CD4-positive, alpha-beta T cell treated with Interleukin-1 beta for 1 hour (primary cell): ENCODE measurements at regions not wholly inside any gene's neighbourhood (a gene's known extent, or its start where the extent isn't known, plus 50 kb on each side); places are given as distances from the start of the nearest gene placed in this dataset.

ENCODE experiments used
- DNase-seq, 2 donors: peaks; one replicate each; pipeline ENCODE4 v3.0.0-alpha.2; 2020 to 2022

DNA sequence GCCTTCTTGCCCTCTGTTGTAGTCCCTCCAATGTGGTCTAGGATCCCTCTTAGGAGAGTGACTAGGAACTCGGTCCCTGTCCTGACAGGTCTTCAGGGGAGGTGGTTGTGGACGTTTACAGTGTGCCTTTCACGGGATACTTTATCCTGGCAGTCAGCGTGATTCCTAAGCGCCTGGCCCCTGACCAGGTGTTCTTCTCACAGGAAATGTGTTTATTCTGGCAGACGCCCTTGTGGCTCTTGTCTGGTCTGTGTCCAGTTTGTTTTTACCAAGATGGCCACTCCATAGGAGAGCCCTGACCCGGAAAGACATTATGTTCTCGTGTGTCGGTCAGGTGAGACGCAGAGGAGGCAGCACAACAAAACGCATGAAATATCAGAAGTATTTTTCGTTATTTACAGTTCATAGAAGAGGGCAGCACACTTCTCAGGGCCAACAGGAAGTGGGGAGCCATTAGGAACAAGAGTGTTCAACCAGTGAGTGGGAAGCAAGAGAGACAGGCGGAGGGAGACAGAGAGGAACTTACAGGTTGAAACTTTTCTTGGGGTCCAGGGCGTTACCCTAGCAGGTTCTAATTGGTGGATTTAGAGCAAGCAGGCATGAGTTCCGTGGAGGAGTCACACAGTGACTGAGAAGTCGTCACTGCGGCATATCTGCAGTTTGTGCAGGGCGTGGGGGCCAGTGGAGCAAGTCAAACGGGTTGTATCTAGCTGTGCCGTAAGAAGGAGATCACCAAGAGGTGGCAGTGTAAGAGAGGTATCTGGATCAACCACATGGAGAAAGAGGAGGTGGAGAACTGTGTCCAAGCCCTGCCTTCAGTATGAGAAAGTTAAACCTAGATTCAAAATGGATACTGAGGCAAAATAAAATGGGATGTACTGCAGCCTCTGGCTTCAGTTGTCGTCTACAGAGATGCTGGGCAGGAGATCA is 412.9 kb downstream of the ZSWIM6 start:
- DNase-seq, result no peak

DNA sequence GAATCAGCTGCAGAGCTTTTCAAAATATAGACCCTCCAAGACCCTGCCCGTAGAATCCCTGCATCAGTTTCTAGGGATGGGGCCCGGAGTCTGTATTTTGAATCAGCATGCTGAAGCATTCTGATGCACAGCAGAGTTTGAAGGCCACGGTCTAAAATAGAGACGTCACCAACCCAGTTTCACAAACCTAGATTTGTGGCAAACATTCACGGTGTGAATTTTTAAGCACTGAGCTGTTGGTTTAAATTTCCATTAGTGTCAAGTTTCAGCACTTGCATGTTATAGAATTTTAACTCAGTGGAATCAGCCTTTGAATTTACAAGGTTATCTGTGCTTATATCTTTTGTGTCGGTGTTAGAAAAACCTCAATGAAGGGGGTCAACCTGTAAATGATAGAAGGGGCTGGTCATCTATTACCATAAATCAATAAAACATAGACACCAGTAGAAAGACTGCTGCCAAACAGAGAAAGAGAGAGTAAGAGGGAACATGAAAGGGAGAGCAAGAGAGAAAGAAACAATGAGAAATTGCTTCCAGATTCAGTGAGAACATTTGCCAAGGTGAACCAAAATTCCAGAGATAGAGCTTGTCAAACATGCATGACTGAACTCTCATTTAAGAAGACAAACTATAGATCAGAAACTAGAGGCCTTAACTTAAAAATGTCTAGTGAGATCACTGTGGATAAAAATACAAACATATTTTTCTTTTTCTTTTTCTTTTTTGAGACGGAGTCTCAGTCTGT is 414.9 kb downstream of the ZSWIM6 start:
- no peak for DNase-seq

DNA sequence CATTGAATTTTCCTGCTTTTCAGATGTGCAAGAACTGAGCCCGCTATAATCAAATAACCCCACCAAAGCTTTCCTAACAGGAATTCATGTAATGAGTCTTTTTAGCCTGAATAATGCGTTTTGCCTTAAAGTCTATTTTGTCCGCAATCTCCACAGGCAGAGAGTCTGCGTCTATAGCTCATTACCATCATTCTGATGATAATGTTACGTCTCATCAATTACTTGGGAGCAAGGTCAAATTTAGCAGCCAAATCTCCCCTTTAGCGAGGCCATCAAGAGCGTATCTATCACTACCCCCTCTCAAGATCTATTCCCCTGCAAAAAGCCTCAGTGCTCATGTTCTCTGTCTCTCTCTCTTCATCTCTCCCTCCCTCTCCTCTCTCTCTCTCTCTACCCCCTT is 416.1 kb downstream of the ZSWIM6 start:
- no peak for DNase-seq

DNA sequence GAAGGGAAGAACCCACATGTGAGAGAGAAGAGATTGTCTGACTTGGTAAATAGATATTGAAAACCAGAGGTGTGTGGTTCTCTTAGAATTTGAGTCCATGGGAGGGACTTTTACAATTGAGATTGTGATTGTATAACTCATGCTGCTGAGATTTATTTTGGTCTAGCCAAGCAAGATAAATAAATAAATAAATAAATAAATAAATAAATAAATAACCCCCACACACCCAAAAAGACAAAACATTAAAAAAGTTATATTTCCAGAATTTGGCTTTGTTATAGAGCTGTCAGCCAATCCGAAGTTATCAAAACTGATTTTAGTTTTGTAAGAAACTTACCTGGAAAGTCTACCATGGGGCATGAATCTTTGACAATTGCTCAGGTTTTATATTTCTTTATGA is 416.6 kb downstream of the ZSWIM6 start:
- DNase-seq, result no peak

DNA sequence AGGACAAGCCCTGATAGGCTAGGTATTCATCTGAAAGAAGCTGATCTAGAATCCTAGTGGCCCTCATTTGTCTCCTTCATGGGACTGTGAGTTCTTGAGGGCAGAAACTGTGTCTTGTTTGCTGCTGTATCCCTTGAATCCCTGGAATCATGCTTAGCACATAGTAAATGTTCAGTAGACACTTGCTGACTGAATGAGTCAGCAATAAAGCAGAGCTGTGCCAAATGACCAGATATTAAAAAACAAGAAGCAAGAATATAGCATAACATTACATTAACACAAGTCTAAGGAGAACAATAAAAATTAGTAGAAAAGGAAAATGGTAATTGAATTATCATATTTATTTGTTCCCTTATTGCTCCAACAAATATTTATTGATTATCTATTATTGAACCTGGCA is 420.5 kb downstream of the ZSWIM6 start:
- DNase-seq, result no peak

DNA sequence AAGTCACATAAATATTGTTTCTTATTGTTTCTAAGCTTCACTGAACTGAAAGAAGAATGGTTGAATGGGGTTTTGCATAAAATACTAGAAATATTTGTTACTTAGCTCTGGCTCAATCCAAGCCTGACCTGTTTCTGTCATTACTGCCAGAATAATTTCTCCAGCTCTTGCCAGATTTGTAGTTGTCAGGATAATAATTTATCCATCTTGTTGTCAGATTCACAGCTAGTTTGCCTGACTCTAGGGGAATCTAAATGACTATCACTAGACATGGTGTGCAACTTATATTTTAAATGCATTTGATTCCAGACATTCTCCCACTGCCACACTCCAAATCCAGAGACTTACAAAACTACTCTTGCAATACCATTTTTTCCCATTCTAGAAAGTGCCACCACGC is 422.7 kb downstream of the ZSWIM6 start:
- no peak for DNase-seq

DNA sequence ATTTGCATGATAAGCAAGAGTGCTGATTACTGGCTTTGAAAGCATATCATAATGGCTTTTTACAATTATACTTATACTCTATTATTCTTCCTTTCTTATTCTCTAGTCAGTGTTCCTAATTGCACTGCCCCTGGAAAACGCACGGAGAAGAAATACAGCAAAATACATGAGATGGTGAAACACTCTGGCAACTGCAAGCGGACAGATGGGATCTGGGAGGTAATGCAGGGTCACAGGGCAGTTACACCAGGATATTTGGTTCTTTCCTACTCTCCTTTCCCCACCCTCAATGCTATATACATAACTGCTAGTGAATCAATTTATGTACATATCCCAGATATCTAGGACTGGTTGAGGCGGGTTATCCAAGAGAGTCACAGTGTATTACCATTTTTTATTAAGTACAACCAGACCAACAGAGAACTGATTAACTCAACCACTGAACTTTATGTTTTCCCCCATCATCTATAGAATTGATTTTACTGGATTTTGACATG is 423.7 kb downstream of the ZSWIM6 start:
- no peak for DNase-seq

DNA sequence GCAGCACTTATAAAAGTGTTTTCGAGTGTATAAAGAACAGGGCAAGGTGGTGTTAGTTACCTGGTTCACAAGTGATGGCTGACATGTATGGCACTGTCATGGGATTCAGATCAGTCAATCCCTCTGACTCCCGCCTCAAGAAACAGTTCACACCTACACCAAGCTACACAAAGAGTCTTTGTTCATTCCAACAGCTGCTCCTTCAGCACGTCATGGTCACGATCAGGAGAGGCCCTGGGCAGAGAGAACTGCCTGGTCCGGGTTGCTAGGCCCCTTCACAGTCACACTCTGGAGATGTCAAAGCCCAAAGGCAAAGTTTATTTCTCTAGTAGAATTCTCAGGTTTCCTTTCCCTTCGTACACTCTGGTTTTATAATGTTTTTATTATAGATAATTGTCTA is 426.7 kb downstream of the ZSWIM6 start:
- DNase-seq, result no peak

DNA sequence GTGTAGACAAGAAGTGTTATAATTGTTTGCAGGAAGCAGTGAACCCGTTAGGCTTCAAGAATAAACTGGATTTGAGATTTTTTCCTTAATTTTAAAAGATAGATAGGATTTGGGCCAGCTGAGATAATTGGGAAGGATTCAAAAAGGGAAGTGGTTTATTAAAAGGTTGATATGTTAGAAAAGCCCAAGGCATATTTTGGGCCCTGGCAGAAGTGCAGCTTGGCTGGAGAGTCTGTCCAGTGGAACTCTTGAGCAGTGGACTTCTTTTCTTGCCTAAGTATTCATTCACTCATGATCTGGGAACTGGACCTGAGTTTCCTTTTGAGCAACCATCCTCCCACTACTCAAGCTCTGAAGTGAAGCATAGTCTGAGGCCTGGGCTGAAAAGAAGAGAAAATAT is 433.4 kb downstream of the ZSWIM6 start:
- DNase-seq, result no peak

DNA sequence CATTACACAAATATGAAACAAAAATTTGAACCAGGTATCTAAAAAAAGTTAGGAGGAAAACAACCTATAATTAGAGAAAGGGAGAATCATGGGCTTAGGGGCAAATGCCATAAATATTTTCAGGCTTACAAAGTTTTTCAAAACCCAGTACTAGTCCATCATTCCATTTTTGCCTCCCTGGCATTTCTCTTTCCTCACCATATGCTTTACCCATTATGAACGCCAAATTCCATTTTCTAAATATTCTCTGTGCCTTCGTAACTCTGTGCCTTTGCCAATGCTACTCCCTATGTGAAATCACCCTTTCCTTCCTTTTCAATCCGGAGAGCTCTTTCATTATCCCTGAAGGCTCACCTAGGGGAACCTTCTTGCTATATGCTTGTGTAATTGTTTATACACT is 434.1 kb downstream of the ZSWIM6 start:
- DNase-seq, result no peak

DNA sequence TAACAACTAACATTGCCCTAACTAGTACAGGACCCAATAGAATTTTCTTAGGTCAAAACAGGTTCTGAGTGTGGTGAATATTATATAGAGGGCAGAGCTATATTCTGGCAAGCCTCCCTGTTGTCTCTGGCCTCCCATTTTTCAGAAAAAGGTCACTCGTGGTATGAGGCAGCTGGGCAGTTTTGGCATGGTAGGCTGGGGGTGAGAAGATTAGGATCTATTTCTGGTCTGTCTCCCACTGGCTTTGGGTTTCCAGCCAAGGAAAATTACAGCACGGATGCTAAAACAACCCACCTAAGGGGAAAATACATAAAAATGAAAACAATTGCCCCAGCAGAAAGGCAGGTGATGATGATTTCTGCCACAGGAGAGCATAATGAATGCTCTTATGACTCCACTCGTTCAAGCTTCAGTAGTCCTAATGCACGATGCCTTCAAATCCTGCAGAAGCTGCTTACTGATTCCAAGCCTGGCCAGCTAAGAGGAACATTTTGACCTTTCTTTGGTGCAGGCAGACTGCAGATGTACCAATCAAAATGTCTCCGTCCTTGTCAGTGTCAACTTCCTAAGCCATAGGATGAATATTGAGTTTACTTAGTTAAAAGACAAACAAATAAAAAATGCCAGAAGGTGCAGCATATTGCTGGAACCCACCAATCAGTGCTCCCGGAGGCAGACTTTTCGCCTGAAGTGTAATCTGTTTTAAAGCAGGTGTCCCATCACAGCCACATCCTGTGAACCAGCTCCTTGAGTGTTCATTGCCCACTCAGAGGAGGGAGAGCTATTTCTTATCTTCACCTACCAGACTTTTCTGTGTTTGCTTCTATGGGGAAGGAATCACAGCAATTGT is 435.4 kb downstream of the ZSWIM6 start:
- no peak for DNase-seq

DNA sequence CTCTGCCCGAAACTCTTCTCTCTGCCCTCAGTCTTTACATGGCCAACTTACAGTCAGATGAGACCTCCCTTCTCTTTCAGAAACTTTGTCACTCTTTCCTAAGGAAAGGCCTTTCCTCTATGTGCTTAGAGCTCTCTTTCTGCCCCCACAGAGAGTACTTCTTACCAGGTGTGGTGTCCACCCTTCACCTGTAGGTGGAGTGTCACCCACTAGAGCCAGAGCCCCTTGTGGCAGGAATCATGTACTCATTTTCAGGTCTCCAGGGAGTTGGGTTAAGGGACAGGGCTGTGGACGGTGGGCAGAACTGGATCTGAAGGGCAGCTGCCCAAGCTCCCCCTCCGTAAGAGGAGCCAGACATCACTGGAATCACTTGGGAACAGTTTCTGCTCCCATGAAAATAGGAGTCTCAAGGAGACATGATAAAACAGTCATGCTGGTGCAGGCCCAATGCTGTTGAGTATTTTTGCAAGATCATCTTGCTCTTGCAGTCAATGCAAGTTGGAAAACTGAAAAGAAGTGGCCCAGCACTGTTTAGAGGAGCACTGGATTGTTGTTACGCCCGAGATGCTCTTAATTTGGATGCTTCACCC is 436.7 kb downstream of the ZSWIM6 start:
- DNase-seq, result no peak

DNA sequence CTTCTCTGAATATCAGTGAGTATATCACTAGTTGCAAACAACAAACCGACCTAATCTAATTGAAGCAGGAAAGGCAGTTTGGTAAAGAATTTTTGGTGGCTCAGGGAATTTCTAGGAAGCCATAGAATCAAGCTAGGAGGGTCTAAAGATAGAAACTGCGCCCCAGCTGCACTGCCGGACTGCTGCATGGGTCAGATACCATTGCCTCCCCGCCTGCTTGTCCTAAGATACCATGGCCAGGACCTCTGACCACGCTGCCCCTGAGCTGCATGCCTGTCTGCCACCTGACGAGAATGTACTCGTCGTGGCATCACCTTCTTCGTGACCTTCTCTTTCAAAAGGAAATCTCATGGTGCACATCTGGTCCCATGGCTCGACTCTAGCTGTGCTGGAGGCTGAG is 439.0 kb downstream of the ZSWIM6 start:
- no peak for DNase-seq

DNA sequence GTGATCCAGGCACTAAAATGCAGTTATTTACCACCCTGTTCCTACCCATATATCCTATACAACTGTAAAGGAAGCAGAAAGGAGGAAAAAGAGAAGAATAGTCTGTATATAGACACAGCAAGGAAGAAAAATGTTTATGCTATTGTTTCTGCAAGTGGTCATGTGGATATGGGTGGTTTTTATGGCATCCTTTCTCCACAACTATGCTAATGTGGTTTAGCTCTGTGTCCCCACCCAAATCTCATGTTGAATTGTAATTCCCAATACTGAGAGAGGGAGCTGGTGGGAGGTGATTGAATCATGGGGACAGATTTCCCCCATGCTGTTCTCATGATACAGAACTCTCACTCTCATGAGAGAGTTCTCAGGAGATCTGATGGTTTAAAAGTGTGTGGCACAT is 439.8 kb downstream of the ZSWIM6 start:
- DNase-seq, result no peak

DNA sequence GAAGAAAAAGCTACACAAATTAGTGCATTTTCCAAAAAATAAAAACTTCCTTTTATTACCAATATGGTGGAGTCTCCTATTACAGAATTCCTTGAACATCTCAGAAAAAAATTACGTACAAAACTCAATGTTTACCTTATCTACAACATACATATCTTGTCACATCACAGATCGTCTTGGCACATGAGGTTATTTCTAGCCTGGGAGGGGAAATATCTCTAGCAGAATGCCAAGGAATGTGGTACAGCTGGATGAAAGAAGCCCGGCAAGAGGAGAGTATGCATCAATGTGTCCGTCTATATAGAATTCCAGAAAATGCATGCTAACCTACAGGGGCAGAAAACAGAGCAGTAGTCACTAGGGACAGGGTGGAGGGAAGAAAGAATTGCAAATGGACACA is 443.8 kb downstream of the ZSWIM6 start:
- DNase-seq, result no peak

DNA sequence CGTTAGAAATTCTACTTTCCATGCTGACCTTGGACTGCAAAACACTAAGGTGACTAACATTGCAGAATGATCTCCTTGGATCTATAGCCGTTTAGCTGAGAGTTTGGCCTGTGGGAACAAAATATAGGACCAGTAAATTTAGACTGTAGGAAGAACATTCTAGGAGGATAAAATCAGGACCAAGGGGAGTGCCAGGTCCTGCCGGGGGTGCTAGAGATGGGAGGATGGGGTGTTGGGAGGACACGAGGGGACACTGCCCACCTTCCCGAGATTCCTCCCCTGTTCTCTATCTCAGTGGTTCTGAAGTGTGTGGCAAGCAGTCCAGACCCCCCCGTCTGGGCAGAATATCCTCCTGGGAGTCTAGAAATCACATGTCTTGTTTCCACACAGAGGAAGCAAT is 445.2 kb downstream of the ZSWIM6 start:
- DNase-seq, result no peak

DNA sequence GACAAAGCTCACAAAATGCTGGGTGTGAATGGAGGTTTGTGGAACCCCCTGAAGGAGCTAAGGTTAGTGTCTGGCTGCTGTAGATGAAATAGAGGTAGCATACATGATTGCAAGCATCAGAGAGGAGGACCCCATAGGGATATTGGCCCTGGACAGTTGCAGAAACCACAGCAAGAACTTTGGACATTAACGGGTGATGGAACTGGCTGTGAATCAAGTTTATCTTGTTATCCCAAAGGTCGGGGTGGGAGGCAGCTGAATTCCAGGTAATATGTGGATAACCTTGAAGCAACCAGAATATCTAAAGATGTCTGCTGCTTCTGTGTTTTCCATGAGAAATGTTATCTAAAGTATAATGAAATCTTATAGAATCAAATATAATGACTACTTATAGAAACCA is 447.7 kb downstream of the ZSWIM6 start:
- DNase-seq, result no peak

DNA sequence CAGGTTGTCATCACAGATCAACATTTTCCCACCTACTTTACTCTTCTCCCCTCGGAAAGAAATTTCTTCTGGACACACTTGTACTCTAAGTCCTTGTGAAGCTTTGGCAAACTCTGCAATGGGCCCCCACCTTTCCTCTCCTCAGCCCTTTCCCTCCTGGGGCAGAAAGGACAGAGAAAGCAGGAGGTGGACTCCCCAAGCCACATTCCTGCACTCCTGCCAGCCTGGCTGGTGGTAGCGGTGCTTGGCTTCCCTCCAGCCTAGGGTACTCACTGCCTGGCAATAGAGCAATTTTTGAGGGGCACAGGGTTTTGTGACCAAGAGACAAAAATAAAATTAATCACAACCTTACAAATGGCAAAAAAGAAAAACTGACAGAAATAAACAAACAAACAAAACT is 451.4 kb downstream of the ZSWIM6 start:
- DNase-seq, result no peak

DNA sequence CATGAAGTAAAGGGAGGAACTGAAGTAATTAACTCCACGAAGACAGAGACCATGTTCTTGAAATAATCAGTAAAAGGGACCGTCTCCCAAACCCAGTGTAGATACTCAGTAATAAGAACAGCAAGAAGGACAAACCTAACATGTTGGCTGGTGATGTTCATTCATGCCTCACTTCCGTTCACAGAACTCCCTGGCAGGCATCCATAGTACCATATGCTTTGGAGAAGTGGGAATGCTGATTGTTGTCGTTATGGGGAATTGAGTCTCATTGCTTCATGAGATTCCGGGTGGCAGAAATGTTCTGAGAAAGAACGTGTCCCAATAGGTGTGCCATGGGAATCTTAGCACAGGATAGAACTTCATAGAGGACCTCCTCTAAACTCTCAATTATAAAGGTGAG is 452.3 kb downstream of the ZSWIM6 start:
- DNase-seq, result no peak

DNA sequence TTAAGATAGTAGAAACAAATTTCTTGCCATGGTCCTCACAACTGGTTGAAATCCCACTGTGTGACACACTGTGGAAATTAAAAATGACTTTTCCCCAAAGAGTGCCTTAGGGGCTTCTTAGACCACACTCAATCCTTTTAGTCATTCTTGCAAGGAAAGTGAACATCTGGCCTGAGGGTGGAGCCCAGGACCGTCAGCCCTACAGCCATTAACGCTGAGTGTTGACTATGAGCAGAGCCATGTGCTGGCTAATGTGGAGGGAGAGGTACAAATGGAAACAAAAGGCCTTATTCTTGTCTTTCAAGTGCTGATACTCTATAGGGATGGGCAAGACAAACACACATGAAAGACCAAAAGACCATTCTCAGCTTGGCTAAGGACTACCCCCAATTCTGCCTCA is 456.5 kb downstream of the ZSWIM6 start:
- no peak for DNase-seq

DNA sequence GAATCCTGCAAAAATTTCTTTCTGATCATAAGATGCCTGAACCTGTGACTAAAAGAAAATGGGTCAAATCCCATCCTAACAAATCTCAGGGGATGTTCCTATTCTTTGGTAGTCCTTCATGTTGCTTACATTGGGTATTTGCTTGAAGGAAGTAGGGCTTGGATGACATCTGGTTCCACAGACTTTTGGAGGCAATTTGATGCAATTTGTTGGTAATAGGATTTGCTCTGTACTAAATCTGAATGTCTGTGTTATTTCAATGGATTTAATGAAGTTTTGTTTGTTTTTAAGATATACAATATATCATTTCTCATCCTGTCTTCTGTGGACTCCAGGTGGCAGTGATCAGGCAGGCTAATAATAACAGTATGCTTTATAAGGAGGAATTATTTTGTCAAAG is 457.9 kb downstream of the ZSWIM6 start:
- no peak for DNase-seq

DNA sequence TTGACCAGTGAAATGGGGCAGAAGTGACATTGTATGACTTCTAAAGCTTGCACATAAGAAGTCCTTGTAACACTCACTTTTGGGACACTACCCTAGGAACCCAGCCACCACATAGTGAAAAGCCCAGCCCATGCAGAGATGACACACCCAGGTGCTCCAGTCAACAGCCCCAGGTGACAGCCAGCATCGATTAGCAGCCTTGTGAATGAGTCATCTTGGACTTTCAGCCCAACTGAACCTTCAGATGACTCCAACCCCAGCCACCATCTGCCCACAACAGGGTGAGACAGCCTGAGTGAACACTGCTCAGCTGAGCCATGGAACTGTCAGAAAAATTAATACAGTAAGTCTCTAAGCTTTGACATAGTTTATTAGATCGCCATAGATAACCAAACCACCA is 458.6 kb downstream of the ZSWIM6 start:
- no peak for DNase-seq

DNA sequence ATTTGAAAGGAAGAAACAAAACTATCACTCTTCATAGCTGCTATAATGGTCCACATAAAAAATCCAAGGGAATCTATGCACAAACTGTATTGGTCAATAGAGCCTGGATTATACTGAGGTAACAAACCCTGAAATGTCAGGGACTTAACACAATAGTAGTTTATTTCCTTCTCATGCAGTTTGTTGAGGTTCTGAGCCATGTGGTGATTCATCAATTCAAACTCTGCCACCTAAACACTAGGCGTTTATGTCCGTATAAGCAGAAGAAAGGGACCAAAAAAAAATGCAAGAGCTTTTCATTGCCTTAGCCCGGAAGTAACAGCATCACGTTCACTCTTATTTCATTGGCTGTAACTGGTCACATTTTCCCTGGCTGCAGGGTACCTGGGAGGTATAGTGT is 464.7 kb downstream of the ZSWIM6 start:
- no peak for DNase-seq
